SK-N-SH treated with all-trans-retinoic acid at 6 μM for 48 hours (cell line): ENCODE measurements at regions not wholly inside any gene's neighbourhood (a gene's known extent, or its start where the extent isn't known, plus 50 kb on each side); places are given as distances from the start of the nearest gene placed in this dataset.

Experiments
- ATAC-seq: fragments of 200-7000 bp; cut with Tn5 transposase; 3 replicates; pipeline ENCODE4 v1.9.1; 2020; ENCODE audit warnings: mild to moderate bottlenecking, moderate library complexity
- BACH2 ChIP-seq: fragments of 250-450 bp; sonication (Bioruptor Pico); IDR thresholded peaks from 2 replicates; pipeline ENCODE4 v1.9.0; 2021; ENCODE audit warnings: mild to moderate bottlenecking, borderline replicate concordance
- CSDC2 ChIP-seq: fragments of 250-450 bp; sonication (Bioruptor Pico); IDR thresholded peaks from 2 replicates; pipeline ENCODE4 v1.5.0; 2020; ENCODE audit warnings: mild to moderate bottlenecking, moderate library complexity
- ESRRG ChIP-seq: fragments of 250-450 bp; sonication (Bioruptor Pico); IDR thresholded peaks from 2 replicates; pipeline ENCODE4 v1.6.1; 2021; ENCODE audit warnings: mild to moderate bottlenecking
- GLIS3 ChIP-seq: fragments of 250-450 bp; sonication (Bioruptor Pico); IDR thresholded peaks from 2 replicates; pipeline ENCODE4 v1.5.0; 2020; ENCODE audit warnings: mild to moderate bottlenecking, moderate library complexity
- ISL1 ChIP-seq: fragments of 250-450 bp; sonication (Bioruptor Pico); IDR thresholded peaks from 2 replicates; pipeline ENCODE4 v2.1.2; 2022; ENCODE audit warnings: mild to moderate bottlenecking, moderate library complexity
- OSR1 ChIP-seq: fragments of 250-450 bp; sonication (Bioruptor Pico); IDR thresholded peaks from 2 replicates; pipeline ENCODE4 v1.8.0; 2022; ENCODE audit warnings: moderate library complexity, mild to moderate bottlenecking, inconsistent platforms
- RARB ChIP-seq: fragments of 250-450 bp; sonication (Bioruptor Pico); IDR thresholded peaks from 2 replicates; pipeline ENCODE4 v1.8.0; 2021; ENCODE audit warnings: mild to moderate bottlenecking, moderate library complexity
- SNAI2 ChIP-seq: fragments of 250-450 bp; sonication (Bioruptor Pico); IDR thresholded peaks from 2 replicates; pipeline ENCODE4 v1.5.0; 2020; ENCODE audit warnings: mild to moderate bottlenecking, moderate library complexity
- TCF4 ChIP-seq: fragments of 250-450 bp; sonication (Bioruptor Pico); IDR thresholded peaks from 2 replicates; pipeline ENCODE4 v1.8.0; 2021; ENCODE audit warnings: mild to moderate bottlenecking, moderate library complexity, borderline replicate concordance
- TOX ChIP-seq: fragments of 250-450 bp; sonication (Bioruptor Pico); IDR thresholded peaks from 2 replicates; pipeline ENCODE4 v1.8.0; 2021; ENCODE audit warnings: mild to moderate bottlenecking, moderate library complexity, borderline replicate concordance
- ZFP30 ChIP-seq: fragments of 450-650 bp; formaldehyde crosslinking; IDR thresholded peaks from 2 replicates; pipeline ENCODE4 v1.5.0; 2022; ENCODE audit warnings: mild to moderate bottlenecking, moderate library complexity
- ZNF565 ChIP-seq: fragments of 450-650 bp; formaldehyde crosslinking; conservative IDR thresholded peaks from 2 replicates; pipeline ENCODE4 v1.5.0; 2020; ENCODE audit warnings: low read depth, mild to moderate bottlenecking, moderate library complexity
- ZNF70 ChIP-seq: fragments of 450-650 bp; formaldehyde crosslinking; IDR thresholded peaks from 2 replicates; pipeline ENCODE4 v1.5.0; 2020; ENCODE audit warnings: mild to moderate bottlenecking, moderate library complexity
- ZNF8 ChIP-seq: fragments of 450-650 bp; formaldehyde crosslinking; IDR thresholded peaks from 2 replicates; pipeline ENCODE4 v1.5.0; 2020; ENCODE audit warnings: mild to moderate bottlenecking, moderate library complexity
- TF ChIP-seq, protein P1 (sequence below): fragments of 250-450 bp; sonication (Bioruptor Pico); IDR thresholded peaks from 2 replicates; pipeline ENCODE4 v1.5.1; 2020; ENCODE audit warnings: low read depth, mild to moderate bottlenecking, moderate library complexity
- TF ChIP-seq, protein P2 (sequence below): fragments of 250-450 bp; sonication (Bioruptor Pico); IDR thresholded peaks from 2 replicates; pipeline ENCODE4 v1.8.0; 2021; ENCODE audit warnings: low read depth, mild to moderate bottlenecking, moderate library complexity, borderline replicate concordance
- TF ChIP-seq, protein P3 (sequence below): fragments of 250-450 bp; sonication (Bioruptor Pico); IDR thresholded peaks from 2 replicates; pipeline ENCODE4 v1.5.0; 2020; ENCODE audit warnings: mild to moderate bottlenecking, moderate library complexity
- TF ChIP-seq, protein P4 (sequence below): fragments of 250-450 bp; sonication (Bioruptor Pico); IDR thresholded peaks from 2 replicates; pipeline ENCODE4 v1.5.1; 2021; ENCODE audit warnings: mild to moderate bottlenecking, moderate library complexity

DNA sequence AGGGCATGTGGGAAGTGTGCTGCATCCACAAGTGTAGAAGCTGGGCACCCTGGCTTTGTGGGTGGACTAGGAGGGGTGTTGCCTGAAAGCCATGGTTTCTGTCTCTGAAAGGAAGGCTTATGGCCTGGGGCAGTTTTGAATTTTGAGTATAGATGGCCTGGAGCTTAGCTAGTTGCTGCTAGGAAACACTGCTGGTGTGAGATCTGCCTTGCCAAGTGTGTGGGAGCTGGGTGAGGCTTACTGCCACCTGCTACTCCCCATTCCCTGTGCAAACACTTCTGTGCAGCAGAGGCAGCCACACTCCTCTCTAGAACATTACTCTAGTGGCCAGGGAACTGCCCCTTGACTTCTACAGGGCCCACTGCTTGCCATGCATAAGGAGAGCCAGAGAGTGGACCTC is 831.7 kb upstream of the LRRTM1 start:
- TF ChIP-seq RARB (no peak), ZNF70 (CRISPR knock-in tag) (no peak), ZNF565 (CRISPR knock-in tag) (no peak), ZNF8 (CRISPR knock-in tag) (no peak), ISL1 (no peak), TOX (no peak), GLIS3 (no peak), SNAI2 (CRISPR knock-in tag) (no peak), ZFP30 (CRISPR knock-in tag) (no peak), TCF4 (CRISPR knock-in tag) (no peak)
- TF ChIP-seq, protein P1, sequence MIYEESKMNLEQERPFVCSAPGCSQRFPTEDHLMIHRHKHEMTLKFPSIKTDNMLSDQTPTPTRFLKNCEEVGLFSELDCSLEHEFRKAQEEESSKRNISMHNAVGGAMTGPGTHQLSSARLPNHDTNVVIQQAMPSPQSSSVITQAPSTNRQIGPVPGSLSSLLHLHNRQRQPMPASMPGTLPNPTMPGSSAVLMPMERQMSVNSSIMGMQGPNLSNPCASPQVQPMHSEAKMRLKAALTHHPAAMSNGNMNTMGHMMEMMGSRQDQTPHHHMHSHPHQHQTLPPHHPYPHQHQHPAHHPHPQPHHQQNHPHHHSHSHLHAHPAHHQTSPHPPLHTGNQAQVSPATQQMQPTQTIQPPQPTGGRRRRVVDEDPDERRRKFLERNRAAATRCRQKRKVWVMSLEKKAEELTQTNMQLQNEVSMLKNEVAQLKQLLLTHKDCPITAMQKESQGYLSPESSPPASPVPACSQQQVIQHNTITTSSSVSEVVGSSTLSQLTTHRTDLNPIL = no peak
- TF ChIP-seq, all 23 proteins: peak for 0
- ATAC-seq = no peak

DNA sequence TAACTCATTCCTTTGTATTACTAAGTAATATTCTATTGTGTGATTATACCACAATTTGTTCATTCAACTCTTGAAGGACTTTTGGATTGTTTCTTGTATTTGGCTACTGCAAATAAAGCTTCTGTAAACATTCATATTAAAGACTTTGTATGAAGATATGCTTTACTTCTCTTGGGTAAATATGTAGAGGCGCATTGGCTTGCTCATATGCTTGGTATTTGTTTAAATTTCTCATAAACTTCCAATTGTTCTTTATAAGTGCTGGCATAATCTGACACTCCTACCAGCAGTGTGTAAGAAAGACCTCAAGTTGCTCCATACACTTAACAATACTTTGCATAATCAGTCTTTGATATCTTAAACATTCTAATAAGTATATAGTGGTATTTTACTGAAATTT is 792.8 kb upstream of the LRRTM1 start:
- TF ChIP-seq, protein P2, sequence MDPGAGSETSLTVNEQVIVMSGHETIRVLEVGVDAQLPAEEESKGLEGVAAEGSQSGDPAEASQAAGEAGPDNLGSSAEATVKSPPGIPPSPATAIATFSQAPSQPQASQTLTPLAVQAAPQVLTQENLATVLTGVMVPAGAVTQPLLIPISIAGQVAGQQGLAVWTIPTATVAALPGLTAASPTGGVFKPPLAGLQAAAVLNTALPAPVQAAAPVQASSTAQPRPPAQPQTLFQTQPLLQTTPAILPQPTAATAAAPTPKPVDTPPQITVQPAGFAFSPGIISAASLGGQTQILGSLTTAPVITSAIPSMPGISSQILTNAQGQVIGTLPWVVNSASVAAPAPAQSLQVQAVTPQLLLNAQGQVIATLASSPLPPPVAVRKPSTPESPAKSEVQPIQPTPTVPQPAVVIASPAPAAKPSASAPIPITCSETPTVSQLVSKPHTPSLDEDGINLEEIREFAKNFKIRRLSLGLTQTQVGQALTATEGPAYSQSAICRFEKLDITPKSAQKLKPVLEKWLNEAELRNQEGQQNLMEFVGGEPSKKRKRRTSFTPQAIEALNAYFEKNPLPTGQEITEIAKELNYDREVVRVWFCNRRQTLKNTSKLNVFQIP (CRISPR knock-in tag) = no peak
- TF ChIP-seq ZNF70 (CRISPR knock-in tag) (no peak), RARB (no peak), OSR1 (CRISPR knock-in tag) (no peak), CSDC2 (CRISPR knock-in tag) (no peak), ZNF8 (CRISPR knock-in tag) (no peak), ZNF565 (CRISPR knock-in tag) (no peak)
- ATAC-seq = no peak

DNA sequence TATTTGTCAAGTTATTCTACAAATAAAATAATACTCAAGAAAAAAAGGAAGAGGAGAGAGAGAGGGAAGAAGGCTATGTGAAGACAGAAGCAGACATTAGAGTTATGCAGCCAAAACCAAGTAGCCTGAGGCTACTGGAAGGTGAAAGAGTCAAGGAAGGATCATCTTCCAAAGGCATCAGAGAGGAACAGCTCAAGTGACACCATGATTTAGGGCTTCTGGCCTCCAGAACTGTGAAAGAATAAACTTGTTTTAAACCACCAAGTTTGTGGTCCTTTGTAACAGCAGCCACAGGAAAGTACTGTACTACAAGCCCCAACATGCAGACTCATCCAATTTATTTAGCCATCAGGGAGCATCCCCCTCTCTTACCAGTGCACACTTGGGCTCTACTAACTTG is 788.5 kb upstream of the LRRTM1 start:
- no peak for ATAC-seq
- no peak for TF ChIP-seq BACH2 (CRISPR knock-in tag)
- no peak for TF ChIP-seq ZFP30 (CRISPR knock-in tag)

DNA sequence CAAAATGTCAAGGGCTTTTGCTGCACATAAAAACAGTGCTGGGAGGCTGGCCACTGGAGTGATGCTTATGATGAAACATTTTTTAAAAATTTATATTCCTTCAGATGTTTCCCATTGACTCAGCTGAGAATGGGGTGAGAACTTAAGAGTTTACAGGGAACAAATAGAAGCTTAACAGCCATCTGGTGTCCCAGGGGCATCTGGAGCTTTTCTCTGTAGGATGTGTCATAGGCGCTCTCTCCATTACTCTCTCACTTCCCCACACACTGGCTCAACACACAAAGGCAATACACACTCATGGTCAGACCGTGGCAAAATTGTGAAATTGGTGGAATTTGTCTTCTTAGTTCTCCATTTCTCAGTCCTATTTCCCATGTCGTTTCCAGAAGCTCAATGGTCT is 783.1 kb upstream of the LRRTM1 start:
- ATAC-seq = no peak
- TF ChIP-seq ESRRG (CRISPR knock-in tag) (no peak), RARB (no peak), ISL1 (no peak), GLIS3 (no peak), TOX (no peak), TCF4 (CRISPR knock-in tag) (no peak), OSR1 (CRISPR knock-in tag) (no peak), BACH2 (CRISPR knock-in tag) (no peak), CSDC2 (CRISPR knock-in tag) (no peak)
- TF ChIP-seq, protein P3, sequence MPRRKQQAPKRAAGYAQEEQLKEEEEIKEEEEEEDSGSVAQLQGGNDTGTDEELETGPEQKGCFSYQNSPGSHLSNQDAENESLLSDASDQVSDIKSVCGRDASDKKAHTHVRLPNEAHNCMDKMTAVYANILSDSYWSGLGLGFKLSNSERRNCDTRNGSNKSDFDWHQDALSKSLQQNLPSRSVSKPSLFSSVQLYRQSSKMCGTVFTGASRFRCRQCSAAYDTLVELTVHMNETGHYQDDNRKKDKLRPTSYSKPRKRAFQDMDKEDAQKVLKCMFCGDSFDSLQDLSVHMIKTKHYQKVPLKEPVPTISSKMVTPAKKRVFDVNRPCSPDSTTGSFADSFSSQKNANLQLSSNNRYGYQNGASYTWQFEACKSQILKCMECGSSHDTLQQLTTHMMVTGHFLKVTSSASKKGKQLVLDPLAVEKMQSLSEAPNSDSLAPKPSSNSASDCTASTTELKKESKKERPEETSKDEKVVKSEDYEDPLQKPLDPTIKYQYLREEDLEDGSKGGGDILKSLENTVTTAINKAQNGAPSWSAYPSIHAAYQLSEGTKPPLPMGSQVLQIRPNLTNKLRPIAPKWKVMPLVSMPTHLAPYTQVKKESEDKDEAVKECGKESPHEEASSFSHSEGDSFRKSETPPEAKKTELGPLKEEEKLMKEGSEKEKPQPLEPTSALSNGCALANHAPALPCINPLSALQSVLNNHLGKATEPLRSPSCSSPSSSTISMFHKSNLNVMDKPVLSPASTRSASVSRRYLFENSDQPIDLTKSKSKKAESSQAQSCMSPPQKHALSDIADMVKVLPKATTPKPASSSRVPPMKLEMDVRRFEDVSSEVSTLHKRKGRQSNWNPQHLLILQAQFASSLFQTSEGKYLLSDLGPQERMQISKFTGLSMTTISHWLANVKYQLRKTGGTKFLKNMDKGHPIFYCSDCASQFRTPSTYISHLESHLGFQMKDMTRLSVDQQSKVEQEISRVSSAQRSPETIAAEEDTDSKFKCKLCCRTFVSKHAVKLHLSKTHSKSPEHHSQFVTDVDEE = no peak
- TF ChIP-seq, protein P2 (CRISPR knock-in tag) = no peak
- TF ChIP-seq, protein P4, sequence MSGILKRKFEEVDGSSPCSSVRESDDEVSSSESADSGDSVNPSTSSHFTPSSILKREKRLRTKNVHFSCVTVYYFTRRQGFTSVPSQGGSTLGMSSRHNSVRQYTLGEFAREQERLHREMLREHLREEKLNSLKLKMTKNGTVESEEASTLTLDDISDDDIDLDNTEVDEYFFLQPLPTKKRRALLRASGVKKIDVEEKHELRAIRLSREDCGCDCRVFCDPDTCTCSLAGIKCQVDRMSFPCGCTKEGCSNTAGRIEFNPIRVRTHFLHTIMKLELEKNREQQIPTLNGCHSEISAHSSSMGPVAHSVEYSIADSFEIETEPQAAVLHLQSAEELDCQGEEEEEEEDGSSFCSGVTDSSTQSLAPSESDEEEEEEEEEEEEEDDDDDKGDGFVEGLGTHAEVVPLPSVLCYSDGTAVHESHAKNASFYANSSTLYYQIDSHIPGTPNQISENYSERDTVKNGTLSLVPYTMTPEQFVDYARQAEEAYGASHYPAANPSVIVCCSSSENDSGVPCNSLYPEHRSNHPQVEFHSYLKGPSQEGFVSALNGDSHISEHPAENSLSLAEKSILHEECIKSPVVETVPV (CRISPR knock-in tag) = no peak

DNA sequence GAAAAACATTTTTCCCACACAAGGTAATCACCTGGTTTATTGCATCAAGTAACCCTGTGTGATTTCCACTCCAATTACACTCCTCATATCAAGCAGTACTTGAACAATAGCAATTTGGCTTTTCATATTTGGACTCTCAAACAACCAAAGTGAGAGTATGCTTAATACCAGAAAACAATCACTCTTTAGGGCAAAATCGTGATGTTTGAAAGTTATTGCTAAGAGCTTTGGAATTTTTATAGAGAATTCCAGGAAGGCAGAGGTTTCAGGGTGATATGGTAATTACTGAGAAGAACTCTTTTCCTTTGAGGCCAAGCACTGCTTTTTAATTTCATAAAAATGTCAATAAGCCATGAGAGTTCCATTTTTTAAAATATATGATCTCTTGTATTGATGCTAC is 779.5 kb upstream of the LRRTM1 start:
- ATAC-seq = no peak

More for the DNA sequence above, 779.5 kb upstream of the LRRTM1 start:
- TF ChIP-seq, protein P3 = no peak
- no peak for TF ChIP-seq ISL1
- TF ChIP-seq, all 23 proteins: peak for 0
